HG03442 (cell line): ENCODE measurements at regions not wholly inside any gene's neighbourhood (a gene's known extent, or its start where the extent isn't known, plus 50 kb on each side); places are given as distances from the start of the nearest gene placed in this dataset.
"Not testable (repeated sequence)": the region's sequence is repeated elsewhere in the genome, so short reads cannot be mapped to it uniquely, and the experiment has no call there.

ENCODE experiments used
- ATAC-seq: cut with Tn5 transposase; IDR thresholded peaks from one replicate; pipeline ENCODE4 v1.9.1; 2021; ENCODE audit warnings: mild to moderate bottlenecking, moderate library complexity; ENCODE audit not compliant: unreplicated experiment

DNA sequence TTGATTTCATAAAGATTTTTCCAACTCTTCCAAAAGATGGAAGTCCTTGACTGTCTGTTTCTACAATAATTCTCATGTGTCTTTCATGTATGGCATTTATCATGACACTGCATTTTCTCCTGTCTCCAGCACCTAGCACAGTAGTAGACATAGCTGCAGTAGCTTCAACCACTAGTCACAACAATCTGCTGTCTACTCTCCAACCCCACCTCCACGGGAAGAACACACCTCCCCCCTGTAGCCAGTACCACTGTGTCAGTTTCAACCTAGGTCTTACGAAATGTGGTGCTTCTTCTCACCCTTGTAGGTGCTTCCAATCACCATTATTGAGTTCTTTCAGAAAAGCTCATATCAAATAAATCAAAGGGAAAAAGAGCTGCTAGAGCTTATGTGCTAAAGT is 425.1 kb upstream of the ADAMTS5 start:
- ATAC-seq: no peak

GRCh38 chr21:27390384-27390783 is 423.5 kb upstream of the ADAMTS5 start:
- ATAC-seq: no peak

DNA sequence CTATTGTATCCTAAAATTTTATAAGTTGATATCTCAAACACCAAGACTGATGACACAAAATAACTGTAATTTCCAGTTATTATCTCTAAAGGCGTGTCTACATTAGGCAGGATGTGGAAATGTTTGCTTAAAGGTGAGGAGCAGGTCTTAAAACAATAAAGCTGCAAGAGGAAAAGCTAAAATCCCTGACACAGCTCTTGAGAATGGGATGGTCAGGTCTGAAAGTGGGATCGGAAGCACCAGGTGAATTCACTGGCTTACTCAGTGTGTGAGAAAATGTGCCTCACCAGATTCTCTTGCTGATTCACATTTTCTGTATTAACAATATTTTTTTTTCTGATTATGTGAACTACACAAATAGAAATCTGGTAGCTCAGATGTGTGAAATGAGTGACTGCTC is 421.9 kb upstream of the ADAMTS5 start:
- no peak for ATAC-seq

DNA sequence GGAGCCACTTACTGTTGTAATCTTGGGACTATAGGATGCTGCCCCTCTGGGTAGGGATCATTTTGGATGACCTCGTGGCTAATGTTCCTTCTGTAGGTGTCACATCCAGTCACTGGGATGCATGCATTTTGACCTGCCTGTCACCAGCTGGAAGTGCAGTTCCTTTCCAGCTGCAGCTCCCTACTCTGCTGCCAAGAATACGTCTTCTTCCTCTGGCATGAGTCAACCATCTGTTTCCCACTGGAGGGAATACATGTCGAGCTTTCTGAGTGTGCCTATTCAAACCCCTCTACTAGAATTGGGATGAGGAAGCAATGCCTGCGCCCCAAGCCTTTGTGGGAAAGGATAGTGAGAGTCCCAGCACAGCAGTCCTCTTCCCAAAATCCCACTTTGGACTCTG is 415.5 kb upstream of the ADAMTS5 start:
- no peak for ATAC-seq

GRCh38 chr21:27380303-27380702 is 413.4 kb upstream of the ADAMTS5 start:
- ATAC-seq: no peak

DNA sequence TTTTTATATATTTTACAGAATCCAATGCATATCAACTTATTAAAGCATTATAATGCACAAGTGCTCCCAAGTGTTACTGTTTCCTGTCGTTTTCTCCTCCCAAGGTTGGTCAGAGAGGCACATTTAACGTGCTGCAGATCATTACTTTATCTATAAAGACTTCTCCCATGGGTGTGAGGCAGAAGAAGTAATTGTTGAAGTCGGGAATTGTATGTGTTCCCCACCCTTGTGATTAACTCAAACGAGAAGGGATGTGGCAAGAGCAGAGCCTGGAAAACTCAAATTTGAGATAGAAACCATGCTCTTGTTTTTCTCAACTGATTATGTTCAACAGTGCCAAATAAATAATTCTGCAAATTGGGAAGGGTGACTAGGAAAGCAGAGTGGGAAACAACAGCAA is 412.5 kb upstream of the ADAMTS5 start:
- no peak for ATAC-seq

DNA sequence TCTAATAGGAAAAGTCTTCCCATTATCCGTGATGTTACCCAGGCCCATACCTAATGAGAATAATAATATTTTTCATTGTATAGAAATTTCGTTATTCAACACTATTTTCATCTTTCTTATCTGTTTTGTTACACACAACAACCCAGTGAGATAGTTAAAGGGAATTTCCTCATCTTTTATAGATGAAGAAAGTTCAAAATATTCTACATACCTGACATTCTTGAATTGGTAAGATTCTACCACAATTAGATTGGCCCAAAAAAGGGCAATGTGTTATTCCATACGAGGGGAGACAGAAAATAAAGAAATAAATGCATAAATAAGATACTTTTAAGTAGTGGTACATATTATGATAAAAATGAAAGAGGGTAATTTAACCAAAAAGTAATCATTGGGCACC is 405.5 kb upstream of the ADAMTS5 start:
- ATAC-seq: no peak

DNA sequence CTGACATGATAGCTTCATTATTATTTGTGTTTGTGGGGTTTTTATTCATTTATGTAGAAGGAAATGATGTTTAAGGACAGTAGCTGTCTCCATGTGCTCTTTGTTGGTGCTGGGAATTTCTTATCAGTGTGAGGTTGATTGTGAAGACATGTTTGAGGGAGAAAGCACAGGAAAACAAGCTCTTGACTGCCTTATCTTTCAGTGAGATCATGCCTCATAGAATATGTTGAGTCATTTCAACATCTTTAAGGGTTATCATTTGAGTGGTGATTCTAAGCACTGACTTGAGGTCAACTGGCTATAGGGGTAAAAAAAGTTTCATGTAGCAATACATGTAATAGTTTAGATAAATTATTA is 405.1 kb upstream of the ADAMTS5 start:
- ATAC-seq: no peak

- no peak for ATAC-seq
Observed at GRCh38 chr21:27371115-27371974, 404.5 kb upstream of the ADAMTS5 start.

- ATAC-seq: no peak
Observed at GRCh38 chr21:27369978-27370571, 403.2 kb upstream of the ADAMTS5 start.

DNA sequence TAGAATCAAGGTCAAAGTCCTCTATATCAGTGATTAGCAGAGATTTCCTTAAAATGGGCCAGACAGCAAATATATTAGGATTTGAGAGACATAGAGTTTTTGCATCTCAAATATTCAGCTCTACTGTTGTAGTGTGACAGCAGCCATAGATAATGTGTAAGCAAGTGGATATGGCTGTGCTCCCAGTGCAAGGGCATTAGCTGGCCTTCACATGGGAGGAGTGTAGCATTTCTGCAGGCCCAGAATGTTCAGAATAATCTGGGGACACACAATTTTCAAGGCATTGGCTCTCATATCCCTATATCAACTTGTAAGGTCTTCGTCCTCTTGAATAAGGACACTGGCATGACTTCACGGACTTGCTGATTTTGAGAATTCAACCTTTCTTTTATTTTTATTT is 402.3 kb upstream of the ADAMTS5 start:
- ATAC-seq: no peak

GRCh38 chr21:27366646-27367235 is 399.9 kb upstream of the ADAMTS5 start:
- no peak for ATAC-seq

- ATAC-seq: no peak
Observed at GRCh38 chr21:27366036-27366435, 399.1 kb upstream of the ADAMTS5 start.

DNA sequence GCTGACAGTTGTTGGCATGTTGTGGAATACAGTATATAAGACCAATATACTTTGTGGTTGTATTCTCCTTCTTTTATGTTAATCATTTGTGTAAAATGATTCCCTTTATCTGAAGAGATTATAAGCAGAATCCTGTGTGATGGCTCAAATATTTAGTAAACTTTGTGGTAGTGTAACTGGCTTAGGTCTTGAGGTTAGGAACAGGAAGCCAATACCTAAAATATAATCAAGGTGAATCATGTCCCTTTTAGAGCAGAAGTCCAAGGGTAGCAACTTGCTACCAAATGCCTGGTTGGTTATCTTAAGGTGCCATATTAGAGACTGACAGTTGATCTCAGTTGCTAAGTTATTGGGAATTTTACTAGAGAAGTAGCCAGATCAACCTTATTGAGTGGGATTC is 398.5 kb upstream of the ADAMTS5 start:
- ATAC-seq: no peak

DNA sequence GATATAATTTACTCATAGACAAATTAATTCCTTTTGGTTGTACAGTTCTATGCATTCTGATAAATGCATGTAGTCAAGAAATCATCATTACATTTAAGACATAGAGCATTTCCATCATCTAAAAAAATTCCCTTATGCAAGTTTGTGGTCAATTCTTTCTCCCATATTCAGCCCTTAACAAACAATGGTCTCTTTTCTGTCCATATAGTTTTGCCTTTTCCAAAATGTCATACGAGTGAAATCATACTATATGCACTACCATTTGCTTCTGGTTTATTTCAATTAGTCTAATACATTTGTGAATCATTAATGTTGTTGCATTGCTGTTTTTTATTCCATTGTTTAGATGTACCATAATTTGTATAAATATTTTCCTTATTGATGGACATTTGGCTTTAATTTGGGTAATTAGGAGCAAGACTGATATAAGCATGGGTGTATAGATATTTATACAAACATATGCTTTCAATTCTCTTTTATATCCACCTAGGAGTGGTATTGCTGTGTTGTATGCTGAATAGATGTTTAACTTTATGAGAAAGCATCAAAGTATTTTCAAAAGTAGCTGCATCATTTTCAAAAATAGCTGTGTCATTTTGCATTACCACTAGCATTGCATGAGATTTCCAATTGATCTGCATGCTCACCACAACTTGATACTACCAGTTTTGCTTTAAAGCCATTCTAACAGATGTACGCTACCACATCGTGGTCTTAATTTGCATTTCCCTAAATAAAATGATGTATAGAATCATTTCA is 397.0 kb upstream of the ADAMTS5 start:
- no peak for ATAC-seq

GRCh38 chr21:27362249-27362648 is 395.4 kb upstream of the ADAMTS5 start:
- ATAC-seq: no peak

DNA sequence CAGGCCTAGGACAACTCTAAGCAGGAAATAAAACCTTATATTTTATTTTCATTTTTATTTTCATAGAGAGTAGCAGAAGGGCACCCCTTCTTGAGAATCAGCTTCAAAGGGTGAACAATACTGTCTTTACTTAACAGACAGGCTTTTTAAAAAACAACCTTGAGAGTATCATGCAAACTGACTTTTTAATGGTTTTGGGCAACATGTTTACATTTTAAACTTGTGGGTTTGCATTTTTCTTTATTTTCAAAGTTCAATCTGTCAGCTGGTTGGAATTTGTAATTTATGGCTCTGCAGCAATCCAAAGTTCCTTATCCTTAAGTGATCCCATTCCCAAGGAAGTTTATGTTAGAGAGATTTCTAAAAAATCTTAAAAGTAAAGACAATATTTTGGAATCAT is 392.3 kb upstream of the ADAMTS5 start:
- no peak for ATAC-seq

- ATAC-seq: no peak
Observed at GRCh38 chr21:27352885-27353284, 386.0 kb upstream of the ADAMTS5 start.

GRCh38 chr21:27346041-27346448 is 379.2 kb upstream of the ADAMTS5 start:
- no peak for ATAC-seq

DNA sequence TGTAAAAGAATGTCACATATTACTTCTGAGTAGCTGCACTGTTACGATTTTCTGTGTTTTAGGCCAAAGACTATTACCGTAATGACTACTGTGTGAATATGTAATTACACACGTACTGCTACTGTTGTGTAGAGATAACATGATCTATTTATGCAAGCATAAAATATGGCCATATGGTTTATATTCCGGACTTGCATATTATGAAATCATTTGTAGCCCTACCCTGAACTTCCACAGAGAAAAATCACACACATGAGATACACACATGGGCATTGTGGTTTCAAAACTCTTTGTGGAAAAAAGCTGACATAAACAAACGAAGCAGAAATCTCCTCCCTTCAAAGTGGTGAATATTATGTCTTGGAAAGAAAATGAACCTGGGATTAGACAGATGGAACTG is 373.0 kb upstream of the ADAMTS5 start:
- ATAC-seq: no peak

DNA sequence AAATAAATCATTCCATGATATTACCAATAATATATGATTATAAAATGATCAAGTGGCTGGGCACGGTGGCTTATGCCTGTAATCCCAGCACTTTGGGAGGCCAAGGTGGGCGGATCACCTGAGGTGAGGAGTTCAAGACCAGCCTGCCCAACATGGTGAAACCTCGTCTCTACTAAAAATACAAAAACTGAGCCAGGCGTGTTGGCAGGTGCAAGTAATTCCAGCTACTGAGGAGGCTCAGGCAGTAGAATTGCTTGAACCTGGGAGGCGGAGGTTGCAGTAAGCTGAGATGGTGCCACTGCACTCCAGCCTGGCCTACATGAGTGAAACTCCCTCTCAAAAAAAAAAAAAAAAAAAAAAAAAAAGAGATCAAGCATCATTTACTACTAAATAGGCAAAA is 371.1 kb upstream of the ADAMTS5 start:
- ATAC-seq: not testable (repeated sequence)

GRCh38 chr21:27333096-27333495 is 366.2 kb upstream of the ADAMTS5 start:
- no peak for ATAC-seq
